Esophagus muscularis mucosa (tissue), 4 donors: ENCODE measurements at regions not wholly inside any gene's neighbourhood (a gene's known extent, or its start where the extent isn't known, plus 50 kb on each side); places are given as distances from the start of the nearest gene placed in this dataset.

ENCODE experiments used
- EP300 ChIP-seq: sonication (generic); formaldehyde crosslinking; IDR thresholded peaks from one replicate; pipeline ENCODE4 v1.6.1; 2017; ENCODE audit warnings: antibody characterized with exemption
- POLR2A ChIP-seq: fragments of 450-650 bp; IDR thresholded peaks from one replicate; pipeline ENCODE4 v1.6.1; 2017; ENCODE audit warnings: antibody characterized with exemption, moderate library complexity, mild to moderate bottlenecking, low read depth
- POLR2AphosphoS5 ChIP-seq, 2 donors: sonication (generic); formaldehyde crosslinking; IDR thresholded peaks; one replicate each; pipeline ENCODE4 v1.6.1; 2017; ENCODE audit warnings: antibody characterized with exemption in 2 of 2
- TF ChIP-seq, protein P1 (sequence below), 3 experiments: fragments of 200-600 bp in 2 of 3; fragments of 450-650 bp in 1 of 3; sonication (generic) in 2 of 3; IDR thresholded peaks; one replicate each; pipeline ENCODE4 v1.5.1; 2017 to 2019; ENCODE audit warnings: antibody characterized with exemption in 3 of 3, mild to moderate bottlenecking in 2 of 3, moderate library complexity in 1 of 3

DNA sequence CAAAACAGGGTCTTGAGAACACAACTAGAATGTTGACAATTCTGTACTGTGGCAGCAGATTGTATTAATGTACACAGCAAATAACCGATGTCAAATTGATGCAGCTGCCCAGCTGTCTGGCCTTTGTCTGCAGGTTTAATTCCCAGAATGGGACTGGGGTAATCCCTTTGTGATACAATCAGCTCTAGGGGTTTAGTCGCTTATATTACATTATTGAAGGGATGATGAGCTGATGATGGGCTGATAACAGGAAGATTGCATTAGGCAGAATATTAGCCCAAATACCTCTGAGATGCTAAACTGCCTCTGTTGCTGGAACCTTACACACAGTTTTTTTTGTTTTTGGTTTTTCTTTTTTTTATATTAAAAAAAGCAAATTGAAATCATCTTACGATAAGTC lies 265.0 kb downstream of the RBM26 start:
- TF ChIP-seq POLR2A (no peak), POLR2AphosphoS5 (IDR thresholded peaks at IDR 0.05) (no peak), EP300 (no peak)
- TF ChIP-seq, protein P1, sequence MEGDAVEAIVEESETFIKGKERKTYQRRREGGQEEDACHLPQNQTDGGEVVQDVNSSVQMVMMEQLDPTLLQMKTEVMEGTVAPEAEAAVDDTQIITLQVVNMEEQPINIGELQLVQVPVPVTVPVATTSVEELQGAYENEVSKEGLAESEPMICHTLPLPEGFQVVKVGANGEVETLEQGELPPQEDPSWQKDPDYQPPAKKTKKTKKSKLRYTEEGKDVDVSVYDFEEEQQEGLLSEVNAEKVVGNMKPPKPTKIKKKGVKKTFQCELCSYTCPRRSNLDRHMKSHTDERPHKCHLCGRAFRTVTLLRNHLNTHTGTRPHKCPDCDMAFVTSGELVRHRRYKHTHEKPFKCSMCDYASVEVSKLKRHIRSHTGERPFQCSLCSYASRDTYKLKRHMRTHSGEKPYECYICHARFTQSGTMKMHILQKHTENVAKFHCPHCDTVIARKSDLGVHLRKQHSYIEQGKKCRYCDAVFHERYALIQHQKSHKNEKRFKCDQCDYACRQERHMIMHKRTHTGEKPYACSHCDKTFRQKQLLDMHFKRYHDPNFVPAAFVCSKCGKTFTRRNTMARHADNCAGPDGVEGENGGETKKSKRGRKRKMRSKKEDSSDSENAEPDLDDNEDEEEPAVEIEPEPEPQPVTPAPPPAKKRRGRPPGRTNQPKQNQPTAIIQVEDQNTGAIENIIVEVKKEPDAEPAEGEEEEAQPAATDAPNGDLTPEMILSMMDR (IDR thresholded peaks at IDR 0.05): no peak
